K562 (cell line): ENCODE measurements at regions not wholly inside any gene's neighbourhood (a gene's known extent, or its start where the extent isn't known, plus 50 kb on each side); places are given as distances from the start of the nearest gene placed in this dataset.

Source experiments
- ATAC-seq: fragments of 200-7000 bp; cut with Tn5 transposase; 3 replicates; pipeline ENCODE4 v1.9.1; 2020; ENCODE audit warnings: moderate library complexity
- BruUV-seq: library from RNA; stranded (reverse); fragments of 400-500 nt; replicated peaks from 2 replicates; lab custom pipeline; 2021; lab: Mats Ljungman, UMichigan
- CTCF ChIA-PET: fragments of 300-600 bp; formaldehyde crosslinking; extraction: SDS; loops from one replicate; lab custom pipeline; 2021; ENCODE audit warnings: low intra/inter-chr PET ratio; lab: Yijun Ruan, JAX
- POLR2A ChIA-PET: fragments of 300-600, 350-650 bp; sonication (Branson Sonifier 250); formaldehyde crosslinking; extraction: SDS; loops from one replicate; lab custom pipeline; 2021; ENCODE audit warnings: antibody characterized with exemption, inconsistent platforms; lab: Yijun Ruan, JAX
- DNase-seq, 4 experiments: peaks; one replicate each; pipeline versions ENCODE4 v3.0.0 to v3.0.0-alpha.2; 2011 to 2018; ENCODE audit warnings: low spot score in 3 of 4, mixed read lengths in 3 of 4; ENCODE audit errors: extremely low read depth in 1 of 4
- FAIRE-seq: peaks from 2 replicates; lab custom pipeline; 2011; peaks lifted over from hg19 to GRCh38; lab: Jason Lieb, UNC
- H2AFZ ChIP-seq: 2 replicates; pipeline ENCODE4 v1.6.0; 2011; ENCODE audit warnings: low read depth, low read length, control low read depth, inconsistent platforms
- H3K27ac ChIP-seq: fragments of 200-600 bp; 3 replicates; pipeline ENCODE4 v1.8.0; 2011; ENCODE audit warnings: low read depth, mild to moderate bottlenecking, control low read depth, inconsistent platforms, low read length, moderate library complexity, mixed read lengths; ENCODE audit errors: extremely low read depth
- H3K27me3 ChIP-seq, 2 experiments: fragments of 300-600 bp in 1 of 2; 2 replicates in 1 of 2; 3 replicates in 1 of 2; pipeline versions ENCODE4 v1.6.0 to v1.8.0; 2011; ENCODE audit warnings: inconsistent platforms in 2 of 2, low read length in 2 of 2, mild to moderate bottlenecking in 1 of 2, mixed read lengths in 1 of 2, moderate library complexity in 1 of 2; ENCODE audit not compliant: control insufficient read depth in 2 of 2, insufficient read depth in 2 of 2
- H3K36me3 ChIP-seq: fragments of 300-600 bp; 3 replicates; pipeline ENCODE4 v1.8.0; 2011; ENCODE audit warnings: mild to moderate bottlenecking, low read length, inconsistent platforms; ENCODE audit not compliant: control insufficient read depth, insufficient read depth
- H3K4me1 ChIP-seq, 2 experiments: fragments of 200-600 bp in 1 of 2; replicated peaks in 1 of 2; 2 replicates in 1 of 2; 3 replicates in 1 of 2; pipeline versions ENCODE4 v1.5.1 to v1.8.0; 2011; ENCODE audit warnings: inconsistent platforms in 2 of 2, low read length in 2 of 2, mild to moderate bottlenecking in 1 of 2, mixed read lengths in 1 of 2, moderate library complexity in 1 of 2; ENCODE audit not compliant: control insufficient read depth in 2 of 2, insufficient read depth in 2 of 2
- H3K4me2 ChIP-seq: 2 replicates; pipeline ENCODE4 v1.6.1; 2011; ENCODE audit warnings: low read length, control low read depth, inconsistent platforms, mixed read lengths; ENCODE audit not compliant: insufficient read depth
- H3K4me3 ChIP-seq: fragments of 200-600 bp; sonication (generic), shearing (Covaris generic); 2 replicates; pipeline ENCODE4 v1.5.1; 2016; ENCODE audit warnings: control low read depth, inconsistent platforms
- H3K79me2 ChIP-seq: fragments of 200-600 bp; 3 replicates; pipeline ENCODE4 v1.8.0; 2011; ENCODE audit warnings: low read length, inconsistent platforms; ENCODE audit not compliant: control insufficient read depth, insufficient read depth
- H3K9ac ChIP-seq, 2 experiments: 2 replicates each; pipeline versions ENCODE4 v1.6.0 to v1.6.1; 2011; ENCODE audit warnings: low read depth in 2 of 2, low read length in 2 of 2, control low read depth in 1 of 2, inconsistent platforms in 1 of 2, mild to moderate bottlenecking in 1 of 2, mixed read lengths in 1 of 2; ENCODE audit not compliant: insufficient read depth in 1 of 2
- H3K9me1 ChIP-seq: one replicate; pipeline ENCODE4 v1.6.0; 2011; ENCODE audit warnings: inconsistent platforms, mild to moderate bottlenecking, low read length, moderate library complexity; ENCODE audit not compliant: control insufficient read depth, insufficient read depth
- H3K9me3 ChIP-seq: replicated peaks from 2 replicates; pipeline ENCODE4 v1.5.1; 2011; ENCODE audit warnings: low read depth, low read length, inconsistent platforms; ENCODE audit not compliant: control insufficient read depth, insufficient read depth
- H4K20me1 ChIP-seq: replicated peaks from 2 replicates; pipeline ENCODE4 v1.6.1; 2011; ENCODE audit warnings: low read length, inconsistent platforms, mixed read lengths; ENCODE audit not compliant: control insufficient read depth, insufficient read depth
- CBFA2T2 ChIP-seq: fragments of 450-650 bp; conservative IDR thresholded peaks from 2 replicates; pipeline ENCODE4 v1.6.1; 2017; ENCODE audit warnings: mild to moderate bottlenecking
- CBX2 ChIP-seq: fragments of 200-600 bp; sonication (generic); IDR thresholded peaks from one replicate; pipeline ENCODE4 v1.6.1; 2012; ENCODE audit warnings: mild to moderate bottlenecking, low read length, inconsistent platforms; ENCODE audit not compliant: insufficient read depth, poor library complexity, severe bottlenecking
- L3MBTL2 ChIP-seq: fragments of 450-650 bp; IDR thresholded peaks from 2 replicates; pipeline ENCODE4 v1.6.1; 2016; ENCODE audit warnings: mild to moderate bottlenecking, moderate library complexity
- MGA ChIP-seq: fragments of 450-650 bp; IDR thresholded peaks from 2 replicates; pipeline ENCODE4 v1.6.1; 2016; ENCODE audit warnings: mild to moderate bottlenecking, moderate library complexity
- SLC30A9 ChIP-seq: fragments of 250-450 bp; sonication (Bioruptor Pico); IDR thresholded peaks from 2 replicates; pipeline ENCODE4 v1.8.0; 2022; ENCODE audit warnings: mild to moderate bottlenecking, moderate library complexity
- ZBTB5 ChIP-seq: fragments of 450-650 bp; IDR thresholded peaks from 2 replicates; pipeline ENCODE4 v1.6.1; 2017; ENCODE audit warnings: antibody characterized with exemption
- WGBS: fragments of 100-300 bp; shearing (Covaris generic); methylation state at CpG from one replicate; pipeline ENCODE4 v1.1.6; 2016; ENCODE audit warnings: low coverage, mixed read lengths; ENCODE audit not compliant: insufficient coverage; ENCODE audit errors: missing lambda C conversion rate; 5-methylcytosine and 5-hydroxymethylcytosine counted together
- in situ Hi-C: fragments of 300-500 bp; cut with MboI; formaldehyde crosslinking; loops from 4 replicates; pipeline ENCODE4 v1.15.0; 2018; ENCODE audit warnings: inconsistent platforms, mixed read lengths
- intact Hi-C: fragments of 100-400 bp; cut with micrococcal nuclease; formaldehyde crosslinking; loops from 2 replicates; pipeline ENCODE4 v1.14.2; 2022
- TF ChIP-seq, protein P1 (sequence below), 2 experiments: IDR thresholded peaks; 2 replicates each; pipeline ENCODE4 v1.6.1; 2011; ENCODE audit warnings: borderline replicate concordance in 1 of 2, control low read depth in 1 of 2, low read depth in 1 of 2, low read length in 1 of 2, mild to moderate bottlenecking in 1 of 2, mixed read lengths in 1 of 2, moderate library complexity in 1 of 2; ENCODE audit not compliant: insufficient read depth in 1 of 2, insufficient read length in 1 of 2, poor library complexity in 1 of 2, severe bottlenecking in 1 of 2; ENCODE audit errors: extremely low read depth in 1 of 2

- ChIA-PET POLR2A (interaction anchor here (0.6 kb wide), 1 partner anchor 16 kb away, joined by 3 read pairs; no protein-coding TSS in a partner anchor), CTCF (no interaction called here)
- intact Hi-C loops: no loop called here
- no peaks in the 10 kb centered on the region for H3K9me1 ChIP-seq
- H3K4me1 ChIP-seq: 0 out of 5 replicates have a peak, but pooled peaks cover 0 to 2% of the 10 kb centered on the region in 2 experiments
- H3K9ac ChIP-seq: no peak overlapping the region
- FAIRE-seq (no peak), DNase-seq (no peak), ATAC-seq (peak; percentile 50; the same call in 2 of the 3 replicates)
- H2AFZ ChIP-seq: no peak overlapping the region
- peaks cover 51 to 55% of the 10 kb centered on the region in 2 experiments for H3K27me3 ChIP-seq
- H3K36me3 ChIP-seq: no peaks in the 10 kb centered on the region
- H3K27ac ChIP-seq: no peak overlapping the region
- no peaks in the 10 kb centered on the region for H3K79me2 ChIP-seq
- no peaks in the 10 kb centered on the region for H4K20me1 ChIP-seq
- 1% methylated on average over 18 of the region's 18 CpGs for WGBS
- no TSS peak for BruUV-seq
- H3K4me2 ChIP-seq: no peak overlapping the region
- no peaks in the 10 kb centered on the region for H3K9me3 ChIP-seq
- in situ Hi-C loops: no loop called here
- no peak overlapping the region for H3K4me3 ChIP-seq
- no peak for TF ChIP-seq ZBTB5
- TF ChIP-seq, protein P1, sequence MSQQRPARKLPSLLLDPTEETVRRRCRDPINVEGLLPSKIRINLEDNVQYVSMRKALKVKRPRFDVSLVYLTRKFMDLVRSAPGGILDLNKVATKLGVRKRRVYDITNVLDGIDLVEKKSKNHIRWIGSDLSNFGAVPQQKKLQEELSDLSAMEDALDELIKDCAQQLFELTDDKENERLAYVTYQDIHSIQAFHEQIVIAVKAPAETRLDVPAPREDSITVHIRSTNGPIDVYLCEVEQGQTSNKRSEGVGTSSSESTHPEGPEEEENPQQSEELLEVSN (IDR thresholded peaks at IDR 0.05; ENCODE audit: borderline replicate concordance in 1 of 2, extremely low read depth in 1 of 2, insufficient read depth in 1 of 2, insufficient read length in 1 of 2, low read depth in 1 of 2, low read length in 1 of 2, poor library complexity in 1 of 2, severe bottlenecking in 1 of 2): peak in 1 of 2 experiments; percentile 90
- peak; percentile 41 for TF ChIP-seq CBX2
- no peak for TF ChIP-seq SLC30A9 (CRISPR knock-in tag)
- TF ChIP-seq L3MBTL2: peak; percentile 70
- TF ChIP-seq MGA: peak; percentile 45
- no peak for TF ChIP-seq CBFA2T2
These were observed 69.1 kb downstream of the OLIG1 start for GRCh38 chr21:33139084-33139483.
